Posterior vena cava (tissue), 2 donors: ENCODE measurements at regions not wholly inside any gene's neighbourhood (a gene's known extent, or its start where the extent isn't known, plus 50 kb on each side); places are given as distances from the start of the nearest gene placed in this dataset.

Experiments
- DNase-seq: peaks from one replicate; pipeline ENCODE4 v3.0.0-alpha.2; 2020; ENCODE audit warnings: low spot score
- intact Hi-C, 2 donors: fragments of 100-400 bp; cut with DNase I; formaldehyde crosslinking; loops; one replicate each; pipeline versions ENCODE4 v1.14.1 to v1.14.2; 2022 to 2023
- donor health status: DM: yes; HTN: yes; CAD: no.
- donor health status: DM: yes; HTN: yes; CAD: no.

GRCh38 chr3:135758961-135759360 is 206.6 kb upstream of the PPP2R3A start:
- DNase-seq, result no peak
- intact Hi-C loops, result loop anchor here in 1 of 2 donors (10.0 kb wide), 1 partner anchor 684 kb away; no protein-coding TSS in a partner anchor

- DNase-seq, result no peak
- intact Hi-C loops, result loop anchor here in 1 of 2 donors (10.0 kb wide), 1 partner anchor 685 kb away; no protein-coding TSS in a partner anchor
These were observed 205.9 kb upstream of the PPP2R3A start for GRCh38 chr3:135759651-135760050.

- intact Hi-C loops, result no loop called here
These were observed 204.9 kb upstream of the PPP2R3A start for GRCh38 chr3:135760581-135760980.

GRCh38 chr3:135762188-135762856 is 203.2 kb upstream of the PPP2R3A start:
- intact Hi-C loops, result no loop called here

More at GRCh38 chr3:135760581-135760980, 204.9 kb upstream of the PPP2R3A start:
- DNase-seq, result no peak

GRCh38 chr3:135766115-135766514 is 199.4 kb upstream of the PPP2R3A start:
- DNase-seq, result no peak
- intact Hi-C loops, result no loop called here

More at GRCh38 chr3:135762188-135762856, 203.2 kb upstream of the PPP2R3A start:
- DNase-seq, result no peak

- intact Hi-C loops, result no loop called here
- DNase-seq, result no peak
These were observed 193.8 kb upstream of the PPP2R3A start for GRCh38 chr3:135771760-135772159.

- intact Hi-C loops, result loop anchor here in 1 of 2 donors (5.0 kb wide), 1 partner anchor 1523 kb away; no protein-coding TSS in a partner anchor
- no peak for DNase-seq
These were observed 186.5 kb upstream of the PPP2R3A start for GRCh38 chr3:135779024-135779423.

GRCh38 chr3:135779590-135780235 is 185.8 kb upstream of the PPP2R3A start:
- intact Hi-C loops, result loop anchor here in 1 of 2 donors (5.0 kb wide), 1 partner anchor 1523 kb away; no protein-coding TSS in a partner anchor
- no peak for DNase-seq

GRCh38 chr3:135781026-135781815 is 184.3 kb upstream of the PPP2R3A start:
- intact Hi-C loops, result no loop called here

GRCh38 chr3:135784557-135784956 is 181.0 kb upstream of the PPP2R3A start:
- no peak for DNase-seq
- intact Hi-C loops, result no loop called here

More at GRCh38 chr3:135781026-135781815, 184.3 kb upstream of the PPP2R3A start:
- DNase-seq, result no peak

- intact Hi-C loops, result no loop called here
- no peak for DNase-seq
These were observed 177.4 kb upstream of the PPP2R3A start for GRCh38 chr3:135788146-135788545.

GRCh38 chr3:135788978-135789377 is 176.6 kb upstream of the PPP2R3A start:
- DNase-seq, result no peak
- intact Hi-C loops, result no loop called here

GRCh38 chr3:135792174-135792573 is 173.4 kb upstream of the PPP2R3A start:
- intact Hi-C loops, result no loop called here
- DNase-seq, result no peak

- DNase-seq, result no peak
- intact Hi-C loops, result no loop called here
These were observed 172.6 kb upstream of the PPP2R3A start for GRCh38 chr3:135792858-135793475.

- intact Hi-C loops, result no loop called here
- DNase-seq, result no peak
These were observed 165.4 kb upstream of the PPP2R3A start for GRCh38 chr3:135800071-135800549.

- intact Hi-C loops, result no loop called here
- no peak for DNase-seq
These were observed 164.5 kb upstream of the PPP2R3A start for GRCh38 chr3:135801018-135801417.

GRCh38 chr3:135802171-135802570 is 163.4 kb upstream of the PPP2R3A start:
- intact Hi-C loops, result no loop called here
- DNase-seq, result no peak

- intact Hi-C loops, result no loop called here
- no peak for DNase-seq
These were observed 162.4 kb upstream of the PPP2R3A start for GRCh38 chr3:135803028-135803692.

GRCh38 chr3:135805752-135806151 is 159.8 kb upstream of the PPP2R3A start:
- intact Hi-C loops, result no loop called here
- no peak for DNase-seq
